Peyer's patch (tissue), 4 donors: ENCODE measurements at regions not wholly inside any gene's neighbourhood (a gene's known extent, or its start where the extent isn't known, plus 50 kb on each side); places are given as distances from the start of the nearest gene placed in this dataset.

ENCODE experiments used
- DNase-seq, 3 donors: peaks; one replicate each; pipeline ENCODE4 v3.0.0-alpha.2; 2017 to 2019
- H3K27ac ChIP-seq, 4 donors: fragments of 200-600 bp; sonication (generic); one replicate each; pipeline ENCODE4 v1.5.1; 2016 to 2019
- H3K27me3 ChIP-seq, 2 donors: fragments of 200-600 bp; sonication (generic); one replicate each; pipeline ENCODE4 v1.5.1; 2019
- H3K36me3 ChIP-seq, 3 donors: fragments of 200-600 bp; sonication (generic); one replicate each; pipeline ENCODE4 v1.5.1; 2016 to 2019
- H3K4me1 ChIP-seq, 4 donors: fragments of 200-600 bp; sonication (generic); one replicate each; pipeline ENCODE4 v1.5.1; 2016 to 2019
- H3K4me3 ChIP-seq, 4 donors: fragments of 200-600 bp; sonication (generic); 1 replicate in 3 of 4; 2 replicates in 1 of 4; pipeline ENCODE4 v1.5.1; 2016 to 2019; ENCODE audit warnings: mild to moderate bottlenecking in 1 of 4
- H3K9me3 ChIP-seq, 4 donors: fragments of 200-600 bp; sonication (generic); one replicate each; pipeline ENCODE4 v1.5.1; 2016 to 2019; ENCODE audit warnings: mild to moderate bottlenecking in 1 of 4
- POLR2A ChIP-seq, 2 donors: fragments of 450-650 bp; IDR thresholded peaks; one replicate each; pipeline ENCODE4 v1.5.1; 2017; ENCODE audit warnings: antibody characterized with exemption in 2 of 2, mild to moderate bottlenecking in 2 of 2, moderate library complexity in 2 of 2
- TF ChIP-seq, protein P1 (sequence below), 6 experiments: fragments of 450-650 bp in 4 of 6; fragments of 200-600 bp in 2 of 6; sonication (generic) in 1 of 6; IDR thresholded peaks; one replicate each; pipeline ENCODE4 v1.5.1; 2017 to 2019; ENCODE audit warnings: antibody characterized with exemption in 6 of 6, mild to moderate bottlenecking in 3 of 6, moderate library complexity in 1 of 6

GRCh38 chr5:3068401-3068800 lies 316.9 kb upstream of the IRX2 start:
- Histone ChIP-seq H3K4me1 (no peaks in the 10 kb centered on the region), H3K9me3 (no peaks in the 10 kb centered on the region), H3K27ac (no peak overlapping the region), H3K4me3 (no peak overlapping the region), H3K36me3 (no peaks in the 10 kb centered on the region), H3K27me3 (no peaks in the 10 kb centered on the region)
- DNase-seq, result no peak
- TF ChIP-seq, protein P1, sequence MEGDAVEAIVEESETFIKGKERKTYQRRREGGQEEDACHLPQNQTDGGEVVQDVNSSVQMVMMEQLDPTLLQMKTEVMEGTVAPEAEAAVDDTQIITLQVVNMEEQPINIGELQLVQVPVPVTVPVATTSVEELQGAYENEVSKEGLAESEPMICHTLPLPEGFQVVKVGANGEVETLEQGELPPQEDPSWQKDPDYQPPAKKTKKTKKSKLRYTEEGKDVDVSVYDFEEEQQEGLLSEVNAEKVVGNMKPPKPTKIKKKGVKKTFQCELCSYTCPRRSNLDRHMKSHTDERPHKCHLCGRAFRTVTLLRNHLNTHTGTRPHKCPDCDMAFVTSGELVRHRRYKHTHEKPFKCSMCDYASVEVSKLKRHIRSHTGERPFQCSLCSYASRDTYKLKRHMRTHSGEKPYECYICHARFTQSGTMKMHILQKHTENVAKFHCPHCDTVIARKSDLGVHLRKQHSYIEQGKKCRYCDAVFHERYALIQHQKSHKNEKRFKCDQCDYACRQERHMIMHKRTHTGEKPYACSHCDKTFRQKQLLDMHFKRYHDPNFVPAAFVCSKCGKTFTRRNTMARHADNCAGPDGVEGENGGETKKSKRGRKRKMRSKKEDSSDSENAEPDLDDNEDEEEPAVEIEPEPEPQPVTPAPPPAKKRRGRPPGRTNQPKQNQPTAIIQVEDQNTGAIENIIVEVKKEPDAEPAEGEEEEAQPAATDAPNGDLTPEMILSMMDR (IDR thresholded peaks at IDR 0.05), result no peak
- no peak for TF ChIP-seq POLR2A (IDR thresholded peaks at IDR 0.05)

DNA sequence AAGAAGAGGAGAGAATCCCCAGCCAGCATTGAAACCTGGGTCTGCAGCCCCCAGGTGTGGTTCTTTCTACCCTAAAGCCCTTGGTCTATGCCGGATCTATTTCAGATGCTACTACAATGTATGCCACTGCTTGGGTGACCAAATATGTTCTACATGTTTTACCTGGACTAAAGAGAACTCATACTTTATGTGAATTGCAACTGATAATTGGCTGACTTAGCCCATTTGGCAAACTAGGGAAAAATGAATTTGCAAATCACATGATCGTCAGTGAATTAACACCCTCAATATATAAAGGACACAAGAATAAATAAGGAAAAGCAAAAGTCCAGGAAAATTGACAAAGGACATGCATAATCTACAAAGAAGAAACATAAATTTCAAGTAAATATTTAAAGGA lies 308.8 kb upstream of the IRX2 start:
- H3K36me3 ChIP-seq, result no peaks in the 10 kb centered on the region
- no peaks in the 10 kb centered on the region for H3K9me3 ChIP-seq
- no peak overlapping the region for H3K27ac ChIP-seq
- no peaks in the 10 kb centered on the region for H3K27me3 ChIP-seq
- no peak for TF ChIP-seq POLR2A (IDR thresholded peaks at IDR 0.05)
- TF ChIP-seq, protein P1 (IDR thresholded peaks at IDR 0.05), result no peak
- no peak overlapping the region for H3K4me3 ChIP-seq
- DNase-seq, result no peak
- H3K4me1 ChIP-seq, result no peaks in the 10 kb centered on the region

- no peak overlapping the region for H3K4me3 ChIP-seq
- H3K36me3 ChIP-seq, result no peaks in the 10 kb centered on the region
- H3K9me3 ChIP-seq, result no peaks in the 10 kb centered on the region
- DNase-seq, result no peak
- no peak for TF ChIP-seq POLR2A (IDR thresholded peaks at IDR 0.05)
- TF ChIP-seq, protein P1 (IDR thresholded peaks at IDR 0.05), result no peak
- no peak overlapping the region for H3K27ac ChIP-seq
- no peaks in the 10 kb centered on the region for H3K4me1 ChIP-seq
- H3K27me3 ChIP-seq, result no peaks in the 10 kb centered on the region
Measured at GRCh38 chr5:3059488-3059887, 308.0 kb upstream of the IRX2 start.

GRCh38 chr5:3058942-3059341 lies 307.5 kb upstream of the IRX2 start:
- no peaks in the 10 kb centered on the region for H3K9me3 ChIP-seq
- TF ChIP-seq, protein P1 (IDR thresholded peaks at IDR 0.05), result no peak
- TF ChIP-seq POLR2A (IDR thresholded peaks at IDR 0.05), result no peak
- H3K36me3 ChIP-seq, result no peaks in the 10 kb centered on the region
- DNase-seq, result no peak
- no peak overlapping the region for H3K4me3 ChIP-seq
- H3K4me1 ChIP-seq, result no peaks in the 10 kb centered on the region
- no peak overlapping the region for H3K27ac ChIP-seq
- no peaks in the 10 kb centered on the region for H3K27me3 ChIP-seq

GRCh38 chr5:3056866-3057265 lies 305.4 kb upstream of the IRX2 start:
- Histone ChIP-seq H3K4me3 (no peak overlapping the region), H3K9me3 (no peaks in the 10 kb centered on the region), H3K27ac (no peak overlapping the region), H3K4me1 (no peaks in the 10 kb centered on the region), H3K27me3 (no peaks in the 10 kb centered on the region), H3K36me3 (no peaks in the 10 kb centered on the region)
- DNase-seq, result no peak
- no peak for TF ChIP-seq POLR2A (IDR thresholded peaks at IDR 0.05)
- TF ChIP-seq, protein P1 (IDR thresholded peaks at IDR 0.05), result no peak

- H3K27ac ChIP-seq, result no peak overlapping the region
- DNase-seq, result no peak
- no peaks in the 10 kb centered on the region for H3K36me3 ChIP-seq
- H3K4me3 ChIP-seq, result no peak overlapping the region
- no peaks in the 10 kb centered on the region for H3K9me3 ChIP-seq
- no peaks in the 10 kb centered on the region for H3K4me1 ChIP-seq
- TF ChIP-seq POLR2A (IDR thresholded peaks at IDR 0.05), result no peak
- TF ChIP-seq, protein P1 (IDR thresholded peaks at IDR 0.05), result no peak
- no peaks in the 10 kb centered on the region for H3K27me3 ChIP-seq
Measured at GRCh38 chr5:3051400-3051799, 299.9 kb upstream of the IRX2 start.
